Right lobe of liver (tissue), 4 donors: ENCODE measurements at regions not wholly inside any gene's neighbourhood (a gene's known extent, or its start where the extent isn't known, plus 50 kb on each side); places are given as distances from the start of the nearest gene placed in this dataset.

Experiments
- CTCF ChIP-seq, 4 donors: fragments of 200-600 bp in 3 of 4; fragments of 450-650 bp in 1 of 4; IDR thresholded peaks; one replicate each; pipeline versions ENCODE4 v1.5.1 to v1.8.0; 2016 to 2022; ENCODE audit warnings: antibody characterized with exemption in 4 of 4, mild to moderate bottlenecking in 2 of 4
- POLR2A ChIP-seq: fragments of 450-650 bp; IDR thresholded peaks from one replicate; pipeline ENCODE4 v1.6.1; 2017; ENCODE audit warnings: antibody characterized with exemption, mild to moderate bottlenecking
- donor health status: DM: no; HTN: no; CAD: no.
- donor health status: DM: no; HTN: no; CAD: no.
- donor health status: DM: no; HTN: yes; CAD: no.

GRCh38 chr20:7523288-7523687 is 417.0 kb downstream of the HAO1 start:
- TF ChIP-seq CTCF (IDR thresholded peaks at IDR 0.05) (no peak), POLR2A (no peak)
